ENCODE measurements at regions not wholly inside any gene's neighbourhood (a gene's known extent, or its start where the extent isn't known, plus 50 kb on each side); places are given as distances from the start of the nearest gene placed in this dataset.
"Not testable (repeated sequence)": the region's sequence is repeated elsewhere in the genome, so short reads cannot be mapped to it uniquely, and the experiment has no call there.

DNA sequence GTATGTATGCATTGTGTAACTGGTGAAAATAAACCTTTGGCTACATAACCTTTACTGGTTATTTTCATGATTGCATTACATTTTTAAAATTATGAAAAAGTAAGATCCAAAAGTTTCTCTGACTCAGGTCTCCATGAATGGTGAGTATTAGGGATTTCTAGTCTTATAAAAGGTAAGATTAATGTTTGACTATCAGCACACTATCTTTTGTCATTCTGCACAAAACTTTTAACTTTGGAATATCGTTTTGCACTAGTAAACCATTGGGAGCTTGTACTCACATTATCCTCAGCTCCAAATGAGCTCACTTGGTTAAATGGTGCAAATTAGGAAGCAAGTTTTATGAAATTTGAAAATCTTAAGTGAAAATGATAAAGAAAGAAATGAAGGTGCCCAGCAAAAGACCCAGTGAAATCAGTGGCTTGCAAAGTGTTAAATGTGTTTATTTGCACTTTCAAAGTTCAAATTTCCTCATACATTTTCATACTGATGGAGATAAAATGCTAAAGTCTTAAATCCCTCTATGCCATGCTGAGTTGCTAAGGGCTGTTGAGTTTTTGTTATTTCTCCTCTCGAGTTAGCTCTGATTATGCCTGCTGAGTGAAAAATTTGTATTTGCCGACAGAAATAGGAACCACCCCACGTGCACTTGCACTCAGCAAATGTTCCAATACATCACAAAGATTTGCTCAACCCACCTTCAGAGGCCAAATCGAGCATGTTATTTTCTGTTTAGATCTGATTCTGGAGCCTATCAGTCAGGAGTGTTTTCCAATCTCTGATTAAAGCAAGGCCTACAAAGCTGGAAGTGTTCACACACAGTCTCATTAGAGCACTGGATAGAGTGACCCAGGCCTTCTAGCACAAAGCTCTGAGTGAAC, 885.7 kb downstream of the NR2F1-AS1 start:
- DNase-seq: no peak

DNA sequence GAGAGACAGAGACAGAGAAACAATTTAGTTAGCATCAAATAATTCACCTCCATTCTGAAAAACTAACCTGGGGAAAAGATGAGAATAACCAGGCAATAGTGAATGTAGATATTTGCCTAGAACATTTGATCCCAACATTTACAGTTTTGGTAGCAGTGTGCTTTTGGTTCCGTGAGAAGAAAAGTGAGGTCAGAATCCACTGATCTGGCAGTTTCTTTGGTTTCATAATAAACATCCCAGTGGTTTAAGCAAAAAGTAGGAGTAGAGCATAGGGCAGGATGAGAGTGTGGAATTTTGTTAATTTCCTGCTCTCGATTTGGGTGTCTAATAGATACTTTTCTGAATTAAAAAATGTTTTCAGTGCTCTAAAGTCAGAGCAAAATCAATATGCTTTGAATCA, 887.0 kb downstream of the NR2F1-AS1 start:
- no peak for DNase-seq

DNA sequence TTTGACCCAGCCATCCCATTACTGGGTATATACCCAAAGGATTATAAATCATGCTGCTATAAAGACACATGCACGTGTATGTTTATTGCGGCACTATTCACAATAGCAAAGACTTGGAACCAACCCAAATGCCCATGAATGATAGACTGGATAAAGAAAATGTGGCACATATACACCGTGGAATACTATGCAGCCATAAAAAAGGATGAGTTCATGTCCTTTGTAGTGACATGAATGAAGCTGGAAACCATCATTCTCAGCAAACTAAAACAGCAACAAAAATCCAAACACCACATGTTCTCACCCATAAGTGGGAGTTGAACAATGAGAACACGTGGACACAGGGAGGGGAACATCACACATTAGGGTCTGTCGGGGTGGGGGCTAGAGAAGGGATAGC, 889.1 kb downstream of the NR2F1-AS1 start:
- not testable (repeated sequence) for DNase-seq

DNA sequence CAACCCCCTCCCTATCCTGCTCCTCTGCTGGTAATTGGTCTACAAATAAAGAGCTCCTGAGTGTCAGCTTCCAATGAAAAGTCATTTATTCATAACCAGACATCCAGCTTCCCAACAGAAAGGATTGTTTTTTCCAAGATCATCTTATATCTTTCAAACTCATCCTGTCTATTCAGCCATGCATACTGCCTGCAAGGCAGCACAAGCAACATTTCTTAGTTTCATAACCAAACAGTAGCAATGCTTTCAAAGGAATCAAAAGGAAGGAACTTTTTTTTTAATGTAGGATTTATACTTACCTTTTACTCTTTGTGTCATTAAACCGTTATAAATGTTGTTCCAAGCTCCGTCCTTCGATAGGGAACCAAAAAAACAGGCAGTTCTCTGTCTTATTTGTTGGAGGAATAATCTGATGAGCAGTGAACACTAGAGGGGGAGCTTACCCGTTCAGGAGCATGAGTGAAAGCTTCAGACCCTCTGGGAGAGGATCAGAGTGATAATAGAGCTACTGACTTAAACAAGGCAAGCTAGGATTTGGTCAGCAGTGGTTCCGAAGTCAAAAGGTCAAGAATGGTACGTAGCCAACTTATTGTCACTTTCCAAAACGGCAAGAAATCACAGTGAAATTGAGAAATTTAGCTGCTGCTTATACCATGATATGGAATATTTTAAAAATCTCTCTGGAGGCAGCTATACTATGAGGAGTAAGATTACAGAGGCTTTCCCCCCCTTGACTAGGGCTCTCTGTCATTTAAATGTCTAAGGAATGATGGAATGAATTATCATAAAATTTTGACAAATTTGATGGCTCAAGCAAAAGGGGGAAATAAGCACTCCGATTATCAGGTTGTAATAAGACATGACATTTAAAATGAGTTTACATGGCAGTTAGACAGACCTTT, 892.9 kb downstream of the NR2F1-AS1 start:
- peak; percentile 35 for DNase-seq

DNA sequence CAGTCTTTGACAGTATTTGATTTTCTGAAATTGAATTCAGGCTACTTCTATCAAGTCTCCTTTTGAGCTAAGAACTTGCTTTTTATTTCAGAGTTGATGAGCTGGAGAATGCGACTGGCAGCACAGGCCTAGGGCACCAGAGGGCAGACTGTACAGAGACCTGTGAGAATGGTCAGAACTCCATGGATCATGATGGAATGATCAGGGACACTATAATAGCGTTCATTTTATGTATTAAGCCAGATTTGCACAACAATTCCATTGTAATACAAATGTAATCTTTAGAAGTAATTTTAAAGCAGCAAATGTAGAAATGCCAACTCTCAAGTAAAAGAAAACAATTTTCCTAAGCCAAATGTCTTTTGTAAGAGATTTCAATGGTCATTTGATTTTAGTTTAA, 902.4 kb downstream of the NR2F1-AS1 start:
- DNase-seq: no peak

DNA sequence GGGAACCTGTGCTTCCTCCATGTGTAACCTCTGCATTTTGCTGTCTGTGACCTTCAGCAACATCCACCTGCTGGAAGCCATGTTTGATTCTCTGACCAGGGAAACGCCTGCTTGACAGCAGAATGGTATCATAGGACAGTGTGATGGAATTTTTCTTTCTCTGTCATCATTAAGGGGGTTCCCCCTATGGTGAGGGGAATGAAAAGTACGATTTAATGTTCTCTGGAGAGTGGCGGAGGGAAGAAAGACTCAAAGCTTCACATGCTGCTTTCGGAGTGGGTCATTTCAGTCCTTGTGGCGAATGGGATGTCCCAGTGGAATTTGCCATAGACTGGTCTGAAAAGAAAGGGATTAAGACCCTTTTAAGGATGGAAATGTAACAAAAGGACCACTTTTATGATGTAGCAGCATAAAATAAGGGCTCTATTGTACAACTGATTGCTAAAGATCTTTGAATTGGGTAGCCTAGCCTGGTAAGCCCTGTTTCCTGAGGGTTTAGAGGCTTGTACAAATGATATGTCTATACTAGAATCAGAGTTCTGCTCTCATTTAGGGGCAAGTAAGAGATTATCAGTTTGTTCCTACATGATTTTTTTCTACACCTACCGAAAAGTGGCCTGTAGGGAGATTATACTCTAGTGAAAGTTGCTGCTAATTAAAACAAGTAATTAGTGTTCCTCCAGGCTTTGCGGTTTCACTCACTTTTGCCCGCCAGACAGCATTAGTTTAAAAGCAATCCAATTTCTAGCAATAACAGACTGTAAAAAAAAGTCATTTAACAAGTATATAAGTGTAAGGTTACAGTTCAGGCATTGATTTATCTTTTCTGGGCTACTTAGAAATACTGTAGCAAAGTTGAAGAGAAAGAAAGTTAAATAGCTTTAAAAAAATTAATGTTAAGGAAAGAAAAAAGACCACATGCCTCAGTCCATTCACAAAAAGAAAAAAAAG, 904.5 kb downstream of the NR2F1-AS1 start:
- DNase-seq: no peak

DNA sequence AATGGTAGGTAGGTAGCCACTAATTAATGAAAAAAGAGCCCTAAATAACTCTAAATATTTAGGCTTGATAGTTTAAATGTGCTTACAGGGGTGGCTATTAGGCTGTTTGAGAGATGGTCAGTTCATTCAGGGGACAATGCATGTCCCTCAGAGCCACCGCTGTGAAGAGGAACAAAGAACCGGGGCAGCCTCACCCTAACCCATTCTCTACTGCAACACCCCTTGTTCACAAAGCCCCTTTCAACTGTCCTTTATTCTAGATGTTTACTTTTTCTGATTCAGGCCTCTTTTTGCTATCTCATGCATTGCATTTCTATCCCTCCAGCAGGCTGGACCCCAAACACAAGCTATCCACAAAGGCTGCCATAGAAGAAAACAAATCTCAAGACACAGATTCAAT, 906.7 kb downstream of the NR2F1-AS1 start:
- DNase-seq: no peak

DNA sequence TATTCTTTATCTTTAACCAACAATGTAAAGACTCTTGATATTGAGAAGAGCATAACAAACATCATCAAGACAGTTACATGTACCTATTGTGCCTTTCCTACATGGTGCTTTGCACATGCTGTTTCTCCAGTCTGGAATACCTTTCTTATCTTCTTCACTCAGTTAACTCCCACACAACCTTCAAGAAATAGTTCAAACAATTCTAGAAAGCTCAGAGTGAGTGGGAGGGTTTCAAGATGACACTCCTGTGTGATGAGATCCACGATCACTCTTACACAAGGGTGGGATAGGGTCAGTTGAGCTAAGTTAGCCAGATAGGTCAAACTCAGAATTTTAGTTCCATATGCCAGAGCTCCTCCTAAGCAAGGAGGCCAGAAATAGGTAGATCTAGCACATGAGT, 915.5 kb downstream of the NR2F1-AS1 start:
- no peak for DNase-seq

DNA sequence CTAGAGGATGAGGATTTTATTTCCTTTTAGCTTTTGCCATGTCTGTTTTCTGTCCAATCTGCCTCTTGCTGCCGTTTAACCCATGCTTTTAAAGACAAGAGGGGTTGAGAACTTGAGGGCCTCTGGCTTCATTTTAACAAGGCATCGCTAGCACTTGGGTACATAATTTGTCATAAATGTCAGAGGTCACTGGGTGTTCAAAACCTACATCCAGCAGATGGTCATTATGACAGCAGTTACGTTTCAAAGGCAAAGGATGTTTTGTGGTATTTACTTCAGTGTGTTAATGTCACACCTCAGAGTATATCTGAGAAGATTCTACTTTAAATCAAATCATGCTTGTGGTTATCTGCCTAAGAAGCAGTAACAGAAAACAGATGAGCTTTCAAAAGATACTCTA, 918.3 kb downstream of the NR2F1-AS1 start:
- DNase-seq: no peak

DNA sequence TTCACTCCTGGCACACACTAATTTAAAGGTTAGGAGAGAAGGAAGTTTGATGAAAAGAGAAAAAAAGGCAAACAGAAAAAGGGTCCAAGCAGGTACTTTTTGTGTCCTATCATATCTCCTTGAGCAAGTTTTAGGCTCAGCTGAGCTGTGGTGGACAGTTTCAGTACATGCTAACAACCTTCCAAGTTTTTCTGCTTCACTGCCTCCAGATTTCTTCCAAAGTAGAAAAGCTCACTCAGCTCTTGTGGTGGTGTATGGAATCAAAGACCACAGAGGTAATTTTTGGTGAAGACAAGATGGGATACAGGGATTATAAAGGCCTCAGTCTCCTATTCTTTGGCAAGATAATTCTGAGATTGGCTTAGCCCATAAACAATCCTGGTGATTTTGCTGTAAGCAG, 921.8 kb downstream of the NR2F1-AS1 start:
- no peak for DNase-seq

DNA sequence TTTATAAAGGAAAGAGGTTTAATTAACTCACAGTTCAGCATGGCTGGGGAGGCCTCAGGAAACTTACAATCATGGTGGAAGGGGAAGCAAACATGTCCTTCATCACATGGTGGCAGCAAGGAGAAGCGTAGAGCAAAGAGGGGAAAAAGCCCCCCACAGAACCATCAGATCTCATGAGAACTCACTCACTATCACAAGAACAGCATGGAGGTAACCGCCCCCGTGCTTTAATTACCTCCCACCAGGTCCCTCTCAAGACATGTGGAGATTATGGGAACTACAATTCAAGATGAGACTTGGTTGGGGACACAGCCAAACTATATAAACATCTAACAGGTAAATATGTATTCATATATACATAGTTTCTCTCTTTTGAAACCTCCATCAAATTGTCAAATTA, 926.4 kb downstream of the NR2F1-AS1 start:
- DNase-seq: not testable (repeated sequence)

DNA sequence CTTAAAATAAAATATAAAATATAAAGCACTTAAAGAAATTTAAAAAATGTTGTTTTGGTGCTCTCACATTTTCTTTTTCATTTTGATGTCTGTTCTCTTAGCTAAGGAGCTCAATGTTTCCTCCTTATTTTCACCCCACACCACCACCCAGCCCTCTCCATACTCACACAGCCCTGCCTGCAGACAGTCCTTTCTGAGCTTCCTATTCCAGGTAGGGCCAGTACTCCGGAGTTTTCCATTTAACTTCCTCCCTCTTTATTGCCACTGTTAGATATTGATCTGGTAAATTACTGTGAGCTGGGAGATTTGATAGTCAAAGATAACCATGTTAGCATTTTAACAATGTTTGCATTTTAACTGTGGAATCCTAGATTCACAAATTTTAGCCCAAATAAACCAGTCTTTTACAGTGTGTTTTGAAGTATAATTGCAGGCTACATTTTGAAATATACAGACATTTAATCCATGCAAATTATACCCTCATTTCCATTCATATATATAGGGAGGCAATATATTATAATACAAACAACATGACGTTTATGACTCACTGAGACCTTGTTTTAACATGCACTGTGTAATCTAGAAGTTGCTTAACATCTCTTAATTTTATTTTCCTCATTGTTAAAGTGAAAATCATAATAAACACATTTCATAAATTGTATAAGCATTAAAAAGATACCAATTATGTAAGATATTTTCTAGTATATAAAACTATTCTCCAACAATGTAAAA, 927.1 kb downstream of the NR2F1-AS1 start:
- no peak for DNase-seq

DNA sequence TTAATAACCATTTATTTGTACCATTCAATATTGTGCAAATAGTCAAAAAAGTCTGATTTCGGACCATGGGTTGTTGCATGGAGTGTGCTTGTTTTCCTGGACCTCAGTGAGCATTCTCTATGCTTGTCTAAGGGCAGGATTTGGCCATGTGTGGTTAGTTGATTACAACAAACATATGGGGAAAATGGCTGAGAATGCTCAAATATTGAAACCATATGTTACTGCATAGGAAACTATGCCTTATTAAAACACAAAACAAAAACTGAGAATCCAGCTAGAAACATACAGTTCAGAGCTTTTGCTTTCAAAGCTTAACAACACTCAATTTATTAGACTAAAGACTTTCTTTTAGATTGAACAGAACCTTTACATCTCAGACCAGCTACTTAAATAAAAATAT, 928.3 kb downstream of the NR2F1-AS1 start:
- DNase-seq: peak; percentile 21

DNA sequence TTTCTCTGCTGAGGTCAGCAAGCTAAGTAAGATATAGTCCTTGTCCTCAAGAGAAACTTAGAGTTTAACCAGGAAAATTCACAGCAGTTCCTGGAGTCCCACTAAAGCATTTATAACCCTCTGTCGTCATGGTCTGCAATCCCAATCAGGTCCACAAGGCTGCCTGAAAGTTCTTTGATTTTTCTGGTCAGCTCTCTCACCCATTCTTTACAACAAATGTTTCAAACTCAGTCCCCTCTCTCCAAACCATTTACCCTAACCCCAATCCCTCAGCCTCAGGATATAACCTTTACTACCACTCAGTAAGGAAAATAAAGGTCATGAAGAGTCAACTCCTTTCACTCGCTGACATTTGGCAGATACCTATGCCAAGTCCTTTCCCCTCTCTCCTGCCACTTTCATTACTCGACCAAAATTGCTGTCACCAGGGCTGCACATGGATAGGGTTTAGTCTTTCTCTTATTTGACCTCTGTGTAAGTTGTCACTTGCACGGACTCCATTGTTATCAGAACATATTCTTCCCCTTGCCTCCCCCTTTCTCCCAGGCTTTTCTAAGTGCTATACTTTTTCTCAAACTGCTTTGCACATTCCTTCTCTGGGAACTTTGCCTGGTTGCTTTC, 936.6 kb downstream of the NR2F1-AS1 start:
- DNase-seq: no peak

DNA sequence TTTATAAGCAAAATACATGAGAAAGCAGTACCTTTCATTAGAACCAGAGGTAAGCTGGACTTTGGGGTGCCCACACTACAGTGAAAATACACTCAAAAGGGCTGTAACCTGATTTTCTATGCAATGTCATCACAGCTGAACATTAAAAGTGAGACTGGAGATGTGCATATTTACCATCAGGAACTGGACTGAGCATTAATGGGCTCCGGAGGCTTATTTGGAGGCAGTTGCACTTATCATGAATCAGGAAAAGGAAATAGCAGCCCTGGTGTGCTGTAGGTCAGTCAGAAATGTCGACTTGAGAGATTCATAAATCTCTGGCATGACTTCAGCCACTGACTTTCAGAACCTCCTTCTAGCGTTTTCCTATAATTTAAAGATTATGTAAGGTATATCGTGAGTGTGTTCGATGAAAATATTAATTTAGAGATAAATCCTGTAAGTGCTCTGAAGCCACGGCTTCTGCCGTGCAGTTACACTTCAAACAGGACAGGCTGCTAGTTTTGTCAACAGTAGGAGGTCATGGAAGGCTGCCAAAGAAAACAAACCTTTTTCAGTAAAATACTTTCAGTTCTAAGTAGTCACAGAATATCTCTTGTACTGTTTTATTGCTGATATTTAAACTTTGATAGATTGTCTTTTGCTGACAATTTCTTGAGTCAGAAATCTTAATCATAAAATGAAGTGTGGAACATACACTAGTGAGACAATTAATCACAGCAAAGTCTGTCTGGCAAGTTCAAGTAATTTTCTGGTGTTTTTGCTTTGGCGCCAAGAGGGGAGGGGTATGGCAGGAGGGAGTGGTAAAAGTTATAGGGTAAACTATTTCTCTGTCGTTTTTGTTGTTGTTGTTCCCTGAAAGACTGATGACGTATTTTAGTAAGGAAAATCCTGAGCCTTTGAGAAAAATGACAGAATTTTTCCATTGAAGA, 939.7 kb downstream of the NR2F1-AS1 start:
- DNase-seq: peak; percentile 26

DNA sequence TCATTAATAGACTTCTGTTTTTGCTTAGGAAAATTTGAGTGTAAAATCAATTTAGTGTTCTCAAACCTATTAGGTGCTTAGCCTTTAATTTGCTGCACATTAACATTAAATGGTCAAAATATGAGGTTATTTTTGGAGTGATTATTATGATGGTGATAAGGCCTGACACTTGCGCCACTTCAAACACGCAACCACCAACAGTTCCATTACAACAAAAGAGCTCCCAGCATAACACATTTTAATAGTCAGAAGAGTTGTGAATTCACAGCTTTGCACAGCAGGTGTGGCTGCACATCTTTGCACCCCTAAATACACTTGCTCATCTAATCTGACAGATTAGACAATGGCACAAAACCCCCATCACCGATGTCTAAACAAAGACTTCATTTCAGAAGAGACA, 940.7 kb downstream of the NR2F1-AS1 start:
- DNase-seq: no peak

DNA sequence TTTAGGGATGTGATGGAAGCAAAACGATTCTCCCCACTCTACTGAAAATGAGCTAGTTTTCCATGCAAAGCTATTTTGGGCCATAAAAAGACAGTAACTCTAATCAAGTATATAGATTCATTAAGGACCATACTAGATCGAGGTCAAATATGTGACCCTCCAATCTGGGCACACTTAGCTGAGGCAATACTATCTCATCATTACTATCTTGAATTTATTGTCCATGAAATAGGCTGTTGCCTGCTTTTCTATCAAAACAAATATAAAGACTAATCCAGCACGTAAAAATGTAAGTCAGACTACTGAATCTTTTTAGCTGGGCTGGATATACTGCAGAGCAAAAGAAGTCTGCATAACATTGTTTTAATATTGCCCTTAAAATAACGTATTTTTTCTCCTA, 943.1 kb downstream of the NR2F1-AS1 start:
- no peak for DNase-seq

DNA sequence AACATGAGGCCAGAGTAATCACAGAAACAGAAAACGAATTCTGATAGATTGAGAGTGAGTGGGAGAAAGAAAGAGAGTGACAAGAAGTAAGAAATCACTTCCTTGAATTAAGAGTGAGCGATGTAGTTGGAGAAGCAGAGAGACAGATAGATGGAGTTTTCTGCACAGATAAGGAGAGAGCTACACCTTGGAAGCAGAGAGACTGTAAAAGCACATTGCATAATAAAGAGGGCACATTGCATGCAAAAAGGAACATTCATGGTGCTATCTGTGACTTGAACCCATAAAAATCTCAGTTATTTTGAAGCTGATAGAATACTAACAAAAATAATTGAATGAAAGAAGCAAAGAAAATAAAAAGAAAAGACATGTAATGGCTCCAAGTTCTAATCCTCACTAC, 943.8 kb downstream of the NR2F1-AS1 start:
- no peak for DNase-seq

DNA sequence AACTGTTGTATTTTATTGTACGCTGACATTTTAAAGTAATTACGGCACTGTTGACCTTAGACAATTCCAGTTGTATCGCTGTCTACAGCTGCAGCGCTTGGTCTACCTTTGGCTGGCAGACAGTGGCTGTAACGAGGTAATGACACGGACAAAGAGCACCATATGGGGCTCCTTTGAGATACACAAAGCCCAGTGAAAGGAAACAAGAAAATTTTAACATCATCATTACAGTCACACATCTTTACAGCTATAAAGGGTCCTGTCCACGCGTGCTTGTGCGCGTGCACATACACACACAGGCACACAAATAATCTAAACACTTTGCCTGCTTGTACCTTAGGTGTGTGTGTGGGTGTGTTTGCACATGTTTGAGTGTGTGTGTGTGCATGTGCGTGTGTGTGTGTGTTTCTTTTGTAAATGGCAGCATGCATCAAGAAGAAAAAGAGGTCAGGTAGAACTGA, 946.0 kb downstream of the NR2F1-AS1 start:
- DNase-seq: no peak
